Mesothelial cell of epicardium (in vitro differentiated cells): ENCODE measurements at regions not wholly inside any gene's neighbourhood (a gene's known extent, or its start where the extent isn't known, plus 50 kb on each side); places are given as distances from the start of the nearest gene placed in this dataset.

ENCODE experiments used
- DNase-seq, 2 experiments: peaks; one replicate each; pipeline ENCODE4 v3.0.0; 2021; ENCODE audit warnings: low spot score in 2 of 2; ENCODE audit not compliant: unreplicated experiment in 2 of 2
- H3K27ac Mint-ChIP-seq: 2 replicates; pipeline ENCODE4 v1.8.0; 2021; ENCODE audit warnings: mixed read lengths
- H3K27me3 Mint-ChIP-seq: 2 replicates; pipeline ENCODE4 v1.8.0; 2021; ENCODE audit warnings: low read depth, mixed read lengths
- H3K36me3 Mint-ChIP-seq: 2 replicates; pipeline ENCODE4 v1.8.0; 2021; ENCODE audit warnings: mixed read lengths
- H3K4me1 Mint-ChIP-seq: 2 replicates; pipeline ENCODE4 v1.8.0; 2021; ENCODE audit warnings: mixed read lengths
- H3K4me3 Mint-ChIP-seq: 2 replicates; pipeline ENCODE4 v1.8.0; 2021; ENCODE audit warnings: mild to moderate bottlenecking, moderate library complexity, mixed read lengths
- H3K9me3 Mint-ChIP-seq: 2 replicates; pipeline ENCODE4 v1.8.0; 2021; ENCODE audit warnings: mixed read lengths
- CTCF ChIP-seq: fragments of 200-600 bp; sonication (generic); IDR thresholded peaks from one replicate; pipeline ENCODE4 v1.5.0; 2021; ENCODE audit warnings: antibody characterized with exemption; ENCODE audit not compliant: unreplicated experiment

GRCh38 chr14:38593476-38593875 lies 337.6 kb upstream of the CLEC14A start:
- TF ChIP-seq CTCF = no peak
- H3K27me3 Mint-ChIP-seq = no peaks in the 10 kb centered on the region

GRCh38 chr14:38592764-38593442 lies 337.0 kb upstream of the CLEC14A start:
- H3K4me3 Mint-ChIP-seq = no peak overlapping the region

More at GRCh38 chr14:38593476-38593875, 337.6 kb upstream of the CLEC14A start:
- DNase-seq = no peak
- Mint-ChIP-seq H3K4me3 (no peak overlapping the region), H3K9me3 (no peaks in the 10 kb centered on the region), H3K36me3 (no peaks in the 10 kb centered on the region), H3K27ac (no peak overlapping the region), H3K4me1 (no peaks in the 10 kb centered on the region)

GRCh38 chr14:38589747-38590350 lies 334.0 kb upstream of the CLEC14A start:
- Mint-ChIP-seq H3K4me1 (no peaks in the 10 kb centered on the region), H3K36me3 (no peaks in the 10 kb centered on the region), H3K9me3 (peaks cover 13% of the 10 kb centered on the region)

More at GRCh38 chr14:38592764-38593442, 337.0 kb upstream of the CLEC14A start:
- DNase-seq = no peak
- Mint-ChIP-seq H3K4me1 (no peaks in the 10 kb centered on the region), H3K9me3 (no peaks in the 10 kb centered on the region), H3K27me3 (no peaks in the 10 kb centered on the region), H3K36me3 (no peaks in the 10 kb centered on the region), H3K27ac (no peak overlapping the region)
- no peak for TF ChIP-seq CTCF

GRCh38 chr14:38583471-38583870 lies 327.6 kb upstream of the CLEC14A start:
- no peak for DNase-seq
- H3K27me3 Mint-ChIP-seq = no peaks in the 10 kb centered on the region
- H3K9me3 Mint-ChIP-seq = peaks cover 14% of the 10 kb centered on the region
- H3K4me1 Mint-ChIP-seq = no peaks in the 10 kb centered on the region
- no peak for TF ChIP-seq CTCF
- no peak overlapping the region for H3K27ac Mint-ChIP-seq
- H3K36me3 Mint-ChIP-seq = no peaks in the 10 kb centered on the region
- H3K4me3 Mint-ChIP-seq = no peak overlapping the region

More at GRCh38 chr14:38589747-38590350, 334.0 kb upstream of the CLEC14A start:
- TF ChIP-seq CTCF = no peak
- no peak overlapping the region for H3K4me3 Mint-ChIP-seq
- H3K27ac Mint-ChIP-seq = no peak overlapping the region
- DNase-seq = no peak
- H3K27me3 Mint-ChIP-seq = no peaks in the 10 kb centered on the region

- no peak for DNase-seq
- Mint-ChIP-seq H3K36me3 (no peaks in the 10 kb centered on the region), H3K9me3 (peaks cover 13% of the 10 kb centered on the region), H3K27me3 (no peaks in the 10 kb centered on the region), H3K27ac (no peak overlapping the region), H3K4me1 (no peaks in the 10 kb centered on the region), H3K4me3 (no peak overlapping the region)
- no peak for TF ChIP-seq CTCF
Measured at GRCh38 chr14:38578278-38578681, 322.4 kb upstream of the CLEC14A start.
